Pancreas (tissue), 10 donors: ENCODE measurements at regions not wholly inside any gene's neighbourhood (a gene's known extent, or its start where the extent isn't known, plus 50 kb on each side); places are given as distances from the start of the nearest gene placed in this dataset.

Experiments used
- ATAC-seq, 4 donors: fragments of 200-7000 bp; cut with Tn5 transposase; one replicate each; pipeline versions ENCODE4 v1.8.0 to v1.9.1; 2020; ENCODE audit warnings: mild to moderate bottlenecking in 4 of 4, moderate library complexity in 4 of 4
- DNase-seq, 6 donors: peaks; one replicate each; pipeline ENCODE4 v3.0.0-alpha.2; 2020
- FAIRE-seq: peaks from 2 replicates; lab custom pipeline; 2012; peaks lifted over from hg19 to GRCh38; lab: Jason Lieb, UNC
- H3K27ac ChIP-seq, 4 donors: fragments of 200-600 bp; sonication (generic); 1 replicate in 3 of 4; 2 replicates in 1 of 4; pipeline versions ENCODE4 v1.5.0 to v1.8.0; 2020
- H3K27me3 ChIP-seq, 4 donors: fragments of 200-600 bp; one replicate each; pipeline ENCODE4 v1.8.0; 2021
- H3K36me3 ChIP-seq, 3 donors: fragments of 200-600 bp; sonication (generic) in 1 of 3; one replicate each; pipeline versions ENCODE4 v1.5.0 to v1.8.0; 2020 to 2021
- H3K4me1 ChIP-seq, 3 donors: fragments of 200-600 bp; one replicate each; pipeline ENCODE4 v1.8.0; 2021
- H3K4me3 ChIP-seq, 4 donors: fragments of 200-600 bp; sonication (generic) in 2 of 4; one replicate each; pipeline versions ENCODE4 v1.5.0 to v1.8.0; 2020 to 2021
- H3K9me3 ChIP-seq, 4 donors: fragments of 200-600 bp; one replicate each; pipeline ENCODE4 v1.8.0; 2021
- CTCF ChIP-seq, 4 donors: fragments of 200-600 bp; sonication (generic) in 3 of 4; IDR thresholded peaks; one replicate each; pipeline versions ENCODE4 v1.5.0 to v1.8.0; 2021; ENCODE audit warnings: antibody characterized with exemption in 4 of 4
- WGBS, 2 donors: extraction: QIAGEN DNeasy Blood & Tissue Kit; methylation state at CpG; one replicate each; pipeline ENCODE4 v1.1.7; 2013; 5-methylcytosine and 5-hydroxymethylcytosine counted together
- intact Hi-C, 3 donors: fragments of 100-400 bp; cut with DNase I; formaldehyde crosslinking; loops; one replicate each; pipeline versions ENCODE4 v1.11.1 to v1.14.2; 2022
- donor health status: healthy with polysubstance abuse.
- donor health status: DM: no; HTN: no; CAD: no; lungs with moderate emphysema.
- donor health status: DM: no; HTN: no; CAD: no.
- donor health status: control.
- donor health status: control.
- donor health status: Bipolar disorder and iron deficiency.
- donor health status: DM: yes; HTN: yes; CAD: no.
- donor health status: DM: no; HTN: no; CAD: no.
- donor health status: DM: no; HTN: no; CAD: no.
- donor health status: DM: yes; HTN: yes; CAD: no.

DNA sequence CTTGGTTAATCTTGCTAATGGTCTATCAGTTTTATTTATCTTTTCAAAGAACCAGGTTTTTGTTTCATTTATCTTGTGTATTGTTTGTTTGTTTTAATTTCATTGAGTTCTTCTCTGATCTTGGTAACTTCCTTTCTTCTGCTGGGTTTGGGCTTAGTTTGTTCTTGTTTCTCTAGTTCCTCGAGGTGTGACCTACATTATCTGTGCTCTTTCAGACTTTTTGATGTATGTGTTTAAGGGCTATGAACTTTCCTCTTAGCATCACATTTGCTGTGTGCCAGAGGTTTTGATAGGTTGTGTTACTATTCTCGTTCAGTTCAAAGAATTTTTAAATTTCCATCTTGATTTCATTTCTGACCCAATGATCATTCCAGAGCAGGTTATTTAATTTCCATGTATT lies 365.4 kb upstream of the GATB start:
- Histone ChIP-seq H3K27me3 (no peaks in the 10 kb centered on the region), H3K9me3 (no peaks in the 10 kb centered on the region), H3K4me3 (no peak overlapping the region), H3K4me1 (no peaks in the 10 kb centered on the region), H3K36me3 (no peaks in the 10 kb centered on the region), H3K27ac (no peak overlapping the region)
- DNase-seq (no peak), ATAC-seq (no peak), FAIRE-seq (no peak)
- intact Hi-C loops = no loop called here
- 41 to 57% methylated on average over 2 of the region's 2 CpGs for WGBS, 2 donors
- no peak for TF ChIP-seq CTCF (IDR thresholded peaks at IDR 0.05)

DNA sequence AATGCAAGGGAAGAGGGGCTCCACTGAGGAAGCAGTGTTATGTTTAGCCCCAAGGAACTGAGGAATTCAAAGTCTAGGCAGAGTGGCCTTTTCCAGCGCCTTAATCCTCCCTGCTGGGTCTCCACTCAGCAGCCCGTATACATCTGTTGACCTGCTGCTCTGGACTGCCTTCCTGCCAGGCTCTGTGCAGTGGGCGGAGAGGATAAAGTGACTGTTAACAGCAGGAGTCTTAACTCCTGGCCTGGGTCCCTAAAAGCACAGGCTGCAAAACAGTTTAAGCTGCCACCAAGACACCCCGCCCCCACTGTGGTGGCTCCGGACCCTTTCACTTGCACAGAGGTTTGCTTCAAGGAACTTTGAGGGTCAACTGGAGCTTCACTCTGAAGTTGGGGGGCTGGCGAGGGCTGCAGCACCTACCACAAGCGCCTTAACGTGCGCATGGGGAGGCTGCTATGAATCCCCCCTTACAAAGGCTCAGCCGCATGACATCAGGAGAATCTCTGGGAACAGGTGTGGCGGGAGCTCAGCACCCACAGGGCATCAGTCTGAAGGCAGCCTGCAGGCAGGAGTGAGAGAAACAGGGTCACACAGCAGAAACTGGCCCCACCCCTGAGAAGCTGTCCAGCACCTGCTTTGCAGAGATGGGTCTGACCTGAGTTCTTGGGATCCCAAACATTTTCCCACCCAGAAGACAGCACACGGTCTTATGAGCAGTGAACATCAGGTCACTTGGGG lies 358.2 kb upstream of the GATB start:
- ATAC-seq (no peak), DNase-seq (no peak), FAIRE-seq (no peak)
- Histone ChIP-seq H3K27me3 (no peaks in the 10 kb centered on the region), H3K4me1 (no peaks in the 10 kb centered on the region), H3K27ac (no peak overlapping the region), H3K4me3 (no peak overlapping the region), H3K9me3 (no peaks in the 10 kb centered on the region), H3K36me3 (no peaks in the 10 kb centered on the region)
- intact Hi-C loops = no loop called here
- no peak for TF ChIP-seq CTCF (IDR thresholded peaks at IDR 0.05)
- WGBS, 2 donors = 66% methylated on average over 12 of the region's 12 CpGs

DNA sequence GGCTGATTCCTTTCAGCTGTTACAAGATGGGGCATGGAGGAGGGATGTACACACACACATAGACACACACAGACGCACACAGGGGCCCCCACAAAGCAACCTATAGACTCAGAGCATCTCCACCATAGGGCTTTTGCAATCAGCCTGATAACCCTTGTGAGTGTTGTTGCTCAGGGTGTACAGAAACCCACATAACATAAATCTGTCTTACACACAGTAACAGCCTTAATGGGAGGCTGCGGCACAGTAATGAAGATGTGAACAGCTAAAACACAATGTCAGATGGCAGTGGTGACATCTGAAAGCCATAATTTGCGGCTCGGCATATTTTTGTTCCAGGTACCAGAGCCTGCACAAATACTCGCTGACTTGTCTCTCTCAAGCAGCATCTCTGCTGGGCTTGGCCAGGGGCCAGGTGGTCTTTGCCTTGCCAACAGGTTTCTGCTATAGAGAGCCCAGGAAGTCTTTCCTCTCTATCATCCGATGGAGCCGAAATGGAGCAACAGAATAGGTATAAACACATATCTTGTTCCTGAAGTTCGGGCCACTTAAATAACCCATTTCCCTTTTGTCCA lies 357.2 kb upstream of the GATB start:
- H3K9me3 ChIP-seq = no peaks in the 10 kb centered on the region
- no peaks in the 10 kb centered on the region for H3K36me3 ChIP-seq
- H3K27ac ChIP-seq = no peak overlapping the region
- 73 to 78% methylated on average over 8 of the region's 8 CpGs for WGBS, 2 donors
- no peak overlapping the region for H3K4me3 ChIP-seq
- TF ChIP-seq CTCF (IDR thresholded peaks at IDR 0.05) = no peak
- no peaks in the 10 kb centered on the region for H3K27me3 ChIP-seq
- ATAC-seq (no peak), DNase-seq (no peak), FAIRE-seq (no peak)
- intact Hi-C loops = no loop called here
- no peaks in the 10 kb centered on the region for H3K4me1 ChIP-seq

- WGBS, 2 donors = 64 to 80% methylated on average over 6 of the region's 6 CpGs
- no peak for DNase-seq
- intact Hi-C loops = no loop called here
Measured at GRCh38 chr4:152117520-152117919, 356.7 kb upstream of the GATB start.

More at GRCh38 chr4:152117520-152117919, 356.7 kb upstream of the GATB start:
- Histone ChIP-seq H3K27me3 (no peaks in the 10 kb centered on the region), H3K4me1 (no peaks in the 10 kb centered on the region), H3K27ac (no peak overlapping the region), H3K36me3 (no peaks in the 10 kb centered on the region), H3K4me3 (no peak overlapping the region), H3K9me3 (no peaks in the 10 kb centered on the region)
- no peak for TF ChIP-seq CTCF (IDR thresholded peaks at IDR 0.05)
- FAIRE-seq (no peak), ATAC-seq (no peak)
